Activated B cell treated with CpG ODN at 0.5 μM for 24 hours (primary cell): ENCODE measurements at regions not wholly inside any gene's neighbourhood (a gene's known extent, or its start where the extent isn't known, plus 50 kb on each side); places are given as distances from the start of the nearest gene placed in this dataset.
A peak's percentile ranks its signal among the peaks of the same experiment; 100 is the strongest.

Experiments
- ATAC-seq: fragments of 200-7000 bp; cut with Tn5 transposase; one replicate; pipeline ENCODE4 v1.10.0; 2021; ENCODE audit warnings: low read depth, mild to moderate bottlenecking, moderate library complexity
- CTCF ChIA-PET: fragments of 350-600 bp; sonication (Branson Sonifier 250); formaldehyde crosslinking; loops from one replicate; lab custom pipeline; 2021; ENCODE audit warnings: antibody characterized with exemption; lab: Charles Lee
- POLR2A ChIA-PET: fragments of 350-600 bp; sonication (Branson Sonifier 250); formaldehyde crosslinking; loops from one replicate; lab custom pipeline; 2021; ENCODE audit warnings: antibody characterized with exemption; lab: Charles Lee
- DNase-seq: peaks from one replicate; pipeline ENCODE4 v3.0.0; 2022
- H3K27ac Mint-ChIP-seq: one replicate; pipeline ENCODE4 v1.8.0; 2020; ENCODE audit warnings: mixed read lengths
- H3K27me3 Mint-ChIP-seq: one replicate; pipeline ENCODE4 v1.8.0; 2021; ENCODE audit warnings: mixed read lengths
- H3K36me3 Mint-ChIP-seq: one replicate; pipeline ENCODE4 v1.8.0; 2021; ENCODE audit warnings: low read depth, mixed read lengths
- H3K4me1 Mint-ChIP-seq: one replicate; pipeline ENCODE4 v1.8.0; 2021; ENCODE audit warnings: mixed read lengths
- H3K4me3 Mint-ChIP-seq: one replicate; pipeline ENCODE4 v1.8.0; 2020; ENCODE audit warnings: mild to moderate bottlenecking, mixed read lengths
- H3K9me3 Mint-ChIP-seq: one replicate; pipeline ENCODE4 v1.8.0; 2020; ENCODE audit warnings: mixed read lengths
- intact Hi-C: fragments of 100-400 bp; cut with micrococcal nuclease; formaldehyde crosslinking; loops from one replicate; pipeline ENCODE4 v1.15.1; 2024
- TF ChIP-seq, protein P1 (sequence below): fragments of 200-600 bp; IDR thresholded peaks from one replicate; pipeline ENCODE4 v1.8.0; 2022; ENCODE audit warnings: antibody characterized with exemption, mild to moderate bottlenecking

DNA sequence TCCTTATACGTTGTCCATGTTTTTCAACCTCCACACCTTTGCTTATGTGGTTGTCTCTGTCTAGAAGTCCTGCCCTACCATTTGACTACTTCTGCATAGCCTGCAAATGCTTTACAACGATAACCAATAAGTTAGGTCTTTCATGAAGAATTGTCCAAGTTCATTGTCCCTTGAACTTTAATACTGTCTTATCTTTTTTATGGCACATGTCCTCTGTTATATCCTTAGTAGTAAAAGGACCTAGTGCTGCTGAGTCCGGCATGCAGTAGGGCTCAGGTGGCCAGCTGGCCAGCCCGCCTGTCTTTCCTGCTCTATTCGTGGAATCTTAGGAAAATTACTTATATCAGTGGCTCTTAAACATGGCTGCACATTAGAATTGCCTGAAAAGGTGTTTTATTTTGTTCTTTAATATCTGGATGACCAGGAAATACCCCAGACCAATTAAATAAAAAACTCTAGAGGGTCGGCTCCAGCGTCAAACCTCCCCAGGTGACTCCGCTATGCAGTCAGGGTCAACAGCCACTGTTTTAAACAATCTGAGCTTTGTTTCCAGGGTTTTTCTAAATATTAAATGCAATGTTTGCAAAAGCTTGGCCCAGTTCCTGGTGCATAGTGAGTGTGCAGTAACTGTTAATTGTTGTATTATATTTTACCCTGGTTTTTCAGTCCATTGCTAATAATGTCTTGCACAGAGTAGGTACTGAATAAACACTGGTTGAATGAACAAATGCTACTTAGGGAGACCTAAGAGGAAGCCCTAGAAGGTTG lies 64.6 kb upstream of the SESN3 start:
- no peak for DNase-seq
- Mint-ChIP-seq H3K27ac (peak overlapping the region; percentile 89), H3K27me3 (no peaks in the 10 kb centered on the region), H3K36me3 (no peaks in the 10 kb centered on the region), H3K9me3 (no peaks in the 10 kb centered on the region), H3K4me1 (peaks cover 50% of the 10 kb centered on the region), H3K4me3 (peak overlapping the region; percentile 44)
- TF ChIP-seq, protein P1, sequence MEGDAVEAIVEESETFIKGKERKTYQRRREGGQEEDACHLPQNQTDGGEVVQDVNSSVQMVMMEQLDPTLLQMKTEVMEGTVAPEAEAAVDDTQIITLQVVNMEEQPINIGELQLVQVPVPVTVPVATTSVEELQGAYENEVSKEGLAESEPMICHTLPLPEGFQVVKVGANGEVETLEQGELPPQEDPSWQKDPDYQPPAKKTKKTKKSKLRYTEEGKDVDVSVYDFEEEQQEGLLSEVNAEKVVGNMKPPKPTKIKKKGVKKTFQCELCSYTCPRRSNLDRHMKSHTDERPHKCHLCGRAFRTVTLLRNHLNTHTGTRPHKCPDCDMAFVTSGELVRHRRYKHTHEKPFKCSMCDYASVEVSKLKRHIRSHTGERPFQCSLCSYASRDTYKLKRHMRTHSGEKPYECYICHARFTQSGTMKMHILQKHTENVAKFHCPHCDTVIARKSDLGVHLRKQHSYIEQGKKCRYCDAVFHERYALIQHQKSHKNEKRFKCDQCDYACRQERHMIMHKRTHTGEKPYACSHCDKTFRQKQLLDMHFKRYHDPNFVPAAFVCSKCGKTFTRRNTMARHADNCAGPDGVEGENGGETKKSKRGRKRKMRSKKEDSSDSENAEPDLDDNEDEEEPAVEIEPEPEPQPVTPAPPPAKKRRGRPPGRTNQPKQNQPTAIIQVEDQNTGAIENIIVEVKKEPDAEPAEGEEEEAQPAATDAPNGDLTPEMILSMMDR = no peak
- POLR2A ChIA-PET = interaction anchor here (0.7 to 4.5 kb wide), 8 partner anchors 9 to 493 kb away, joined by 3 to 88 read pairs (median 5); partner anchors contain the start of gene SESN3
- intact Hi-C loops = loop anchor here (1.0 to 5.0 kb wide), 9 partner anchors 15 to 467 kb away; partner anchors contain the start of gene SESN3
- ATAC-seq = no peak
- CTCF ChIA-PET = interaction anchor here (1.5 to 2.5 kb wide), 5 partner anchors 9 to 410 kb away, joined by 3 to 14 read pairs (median 6); partner anchors contain the start of gene SESN3

DNA sequence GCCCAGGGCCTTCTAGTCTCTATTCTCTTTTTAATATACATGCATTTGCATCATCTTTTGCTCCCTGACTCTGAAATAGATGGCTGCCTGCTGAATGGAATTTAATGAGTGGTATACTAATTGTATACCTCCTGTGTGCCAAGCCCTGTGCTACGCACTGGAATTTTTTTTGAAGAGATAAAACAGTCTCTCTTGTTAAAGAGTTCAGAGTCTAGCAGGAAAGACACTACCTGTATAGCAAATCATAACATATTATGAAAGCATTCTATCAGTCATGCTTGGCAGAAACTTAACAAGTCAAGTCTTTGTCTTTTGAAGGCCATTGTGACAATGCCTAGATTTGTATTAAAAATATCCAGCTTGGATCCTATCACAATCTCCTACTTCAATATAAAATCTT lies 63.7 kb upstream of the SESN3 start:
- peak overlapping the region; percentile 89 for H3K27ac Mint-ChIP-seq
- DNase-seq (no peak), ATAC-seq (no peak)
- peaks cover 50% of the 10 kb centered on the region for H3K4me1 Mint-ChIP-seq
- no peaks in the 10 kb centered on the region for H3K36me3 Mint-ChIP-seq
- TF ChIP-seq, protein P1 = no peak
- intact Hi-C loops = loop anchor here (5.0 kb wide), 3 partner anchors 112 to 468 kb away; no protein-coding TSS in a partner anchor
- H3K27me3 Mint-ChIP-seq = no peaks in the 10 kb centered on the region
- H3K4me3 Mint-ChIP-seq = no peak overlapping the region
- ChIA-PET CTCF (interaction anchor here (1.5 kb wide), 1 partner anchor 411 kb away, joined by 6 read pairs; no protein-coding TSS in a partner anchor), POLR2A (interaction anchor here (0.7 to 4.5 kb wide), 3 partner anchors 13 to 494 kb away, joined by 3 to 88 read pairs (median 3); partner anchors contain the start of gene SESN3)
- H3K9me3 Mint-ChIP-seq = no peaks in the 10 kb centered on the region

DNA sequence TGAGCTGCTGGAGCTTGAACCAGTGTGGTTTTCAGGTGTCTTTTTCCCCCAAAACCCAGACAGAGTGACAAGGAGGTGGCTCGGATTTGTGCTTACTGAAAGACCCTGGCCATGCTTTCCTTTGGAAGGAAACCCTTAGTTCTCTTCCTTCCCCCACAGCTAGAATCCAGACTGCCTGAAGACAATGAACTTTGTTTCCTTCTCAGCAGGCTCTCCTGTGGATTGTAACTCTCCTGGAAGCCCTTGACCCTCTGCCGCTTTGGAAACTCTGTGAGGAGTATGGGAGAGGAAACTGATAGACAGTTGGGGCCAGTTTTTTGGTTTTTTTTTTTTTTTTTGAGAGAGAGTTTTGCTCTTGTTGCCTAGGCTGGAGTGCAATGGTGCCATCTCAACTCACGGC lies 62.1 kb upstream of the SESN3 start:
- Mint-ChIP-seq H3K4me3 (no peak overlapping the region), H3K4me1 (peaks cover 43% of the 10 kb centered on the region), H3K27ac (no peak overlapping the region), H3K9me3 (no peaks in the 10 kb centered on the region), H3K27me3 (no peaks in the 10 kb centered on the region), H3K36me3 (no peaks in the 10 kb centered on the region)
- ChIA-PET POLR2A (interaction anchor here (1.8 kb wide), 1 partner anchor 61 kb away, joined by 5 read pairs; no protein-coding TSS in a partner anchor), CTCF (no interaction called here)
- intact Hi-C loops = no loop called here
- no peak for ATAC-seq
- no peak for DNase-seq
- TF ChIP-seq, protein P1 = no peak

DNA sequence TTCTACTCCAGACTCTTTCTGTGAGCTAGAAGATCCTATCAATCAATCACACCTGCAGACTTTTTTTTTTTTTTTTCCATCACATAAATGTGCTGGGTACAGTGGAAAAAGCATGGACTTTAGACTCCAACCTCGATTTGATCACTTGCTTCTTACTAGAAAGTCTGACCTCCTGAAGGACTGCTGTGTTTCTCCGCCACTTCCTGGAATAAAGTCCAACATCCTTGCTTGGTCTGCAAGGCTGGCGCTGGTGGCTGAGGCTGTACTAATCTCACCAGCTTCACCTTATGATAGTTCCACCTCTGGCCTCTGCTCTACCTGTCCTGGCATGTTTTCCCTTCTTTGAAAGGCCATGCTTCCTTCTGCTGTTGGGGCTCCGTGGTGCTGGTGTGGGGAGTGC lies 60.9 kb upstream of the SESN3 start:
- ChIA-PET POLR2A (interaction anchor here (0.6 to 0.7 kb wide), 2 partner anchors 131 to 289 kb away, joined by 3 to 5 read pairs; no protein-coding TSS in a partner anchor), CTCF (interaction anchor here (0.5 kb wide), 1 partner anchor 483 kb away, joined by 4 read pairs; no protein-coding TSS in a partner anchor)
- no peaks in the 10 kb centered on the region for H3K36me3 Mint-ChIP-seq
- H3K27me3 Mint-ChIP-seq = no peaks in the 10 kb centered on the region
- ATAC-seq = no peak
- intact Hi-C loops = no loop called here
- no peaks in the 10 kb centered on the region for H3K9me3 Mint-ChIP-seq
- DNase-seq = no peak
- peaks cover 32% of the 10 kb centered on the region for H3K4me1 Mint-ChIP-seq
- TF ChIP-seq, protein P1 = no peak
- H3K4me3 Mint-ChIP-seq = no peak overlapping the region
- H3K27ac Mint-ChIP-seq = no peak overlapping the region
